H1 (cell line): ENCODE measurements at regions not wholly inside any gene's neighbourhood (a gene's known extent, or its start where the extent isn't known, plus 50 kb on each side); places are given as distances from the start of the nearest gene placed in this dataset.

Experiments
- CHD7 ChIP-seq: fragments of 300-600 bp; sonication (generic); IDR thresholded peaks from 2 replicates; pipeline ENCODE4 v1.7.1; 2012; ENCODE audit warnings: low read length, moderate library complexity, mild to moderate bottlenecking, inconsistent platforms; ENCODE audit not compliant: insufficient replicate concordance
- CREB1 ChIP-seq: IDR thresholded peaks from 2 replicates; pipeline ENCODE4 v1.6.1; 2012; ENCODE audit warnings: inconsistent platforms
- SRF ChIP-seq: IDR thresholded peaks from 2 replicates; pipeline ENCODE4 v1.6.1; 2011; ENCODE audit warnings: mild to moderate bottlenecking, low read depth, low read length, moderate library complexity
- TAF1 ChIP-seq: IDR thresholded peaks from 2 replicates; pipeline ENCODE4 v1.6.1; 2011; ENCODE audit warnings: mild to moderate bottlenecking, low read depth, low read length

- TF ChIP-seq CHD7: no peak
- TF ChIP-seq SRF: no peak
- TF ChIP-seq CREB1: no peak
- no peak for TF ChIP-seq TAF1
Observed at GRCh38 chr3:13130464-13131193, 57.4 kb upstream of the IQSEC1 start (continued).
